ENCODE measurements at regions not wholly inside any gene's neighbourhood (a gene's known extent, or its start where the extent isn't known, plus 50 kb on each side); places are given as distances from the start of the nearest gene placed in this dataset.

GRCh38 chr11:47904808-47905207 is 56.7 kb upstream of the NUP160 start:
- CTCF ChIA-PET: interaction anchor here (0.6 kb wide), 1 partner anchor 32 kb away, joined by 3 read pairs; no protein-coding TSS in a partner anchor
- BruUV-seq (replicated peaks): no TSS peak

GRCh38 chr11:47904048-47904447 is 55.9 kb upstream of the NUP160 start:
- no TSS peak for BruUV-seq (replicated peaks)
- intact Hi-C loops (cut with micrococcal nuclease; ENCODE audit: unreplicated experiment) (no loop called here), in situ Hi-C loops (cut with HindIII; ENCODE audit: low pct_unique_long_range_greater_than_20kb, low sequenced_read_pairs) (no loop called here)
- Histone ChIP-seq H3K4me3 (ENCODE audit: low read depth in 2 of 2, low read length in 2 of 2) (no peak overlapping the region), H3K27me3 (ENCODE audit: control insufficient read depth, insufficient read depth, low read length) (no peaks in the 10 kb centered on the region), H3K4me1 (ENCODE audit: control insufficient read depth, insufficient read depth, low read length) (0 out of 2 replicates have a peak, but pooled peaks cover 3% of the 10 kb centered on the region), H3K9me3 (ENCODE audit: control insufficient read depth, insufficient read depth, low read depth, low read length) (no peaks in the 10 kb centered on the region), H3K27ac (ENCODE audit: low read length) (no peak overlapping the region), H3K36me3 (ENCODE audit: control insufficient read depth, insufficient read depth, low read length) (no peaks in the 10 kb centered on the region)
- DNase-seq (ENCODE audit: low read depth, low spot score) (no peak), ATAC-seq (no peak)
- POLR2A ChIA-PET: interaction anchor here (0.5 kb wide), 1 partner anchor 135 kb away, joined by 4 read pairs; no protein-coding TSS in a partner anchor
- TF ChIP-seq CTCF (IDR thresholded peaks at IDR 0.05): no peak
- TF ChIP-seq TCF7L2 (IDR thresholded peaks at IDR 0.05; ENCODE audit: low read depth, low read length): no peak
- no peak for TF ChIP-seq POLR2AphosphoS5 (IDR thresholded peaks at IDR 0.05; ENCODE audit: low read depth, low read length)
- TF ChIP-seq, protein P1, sequence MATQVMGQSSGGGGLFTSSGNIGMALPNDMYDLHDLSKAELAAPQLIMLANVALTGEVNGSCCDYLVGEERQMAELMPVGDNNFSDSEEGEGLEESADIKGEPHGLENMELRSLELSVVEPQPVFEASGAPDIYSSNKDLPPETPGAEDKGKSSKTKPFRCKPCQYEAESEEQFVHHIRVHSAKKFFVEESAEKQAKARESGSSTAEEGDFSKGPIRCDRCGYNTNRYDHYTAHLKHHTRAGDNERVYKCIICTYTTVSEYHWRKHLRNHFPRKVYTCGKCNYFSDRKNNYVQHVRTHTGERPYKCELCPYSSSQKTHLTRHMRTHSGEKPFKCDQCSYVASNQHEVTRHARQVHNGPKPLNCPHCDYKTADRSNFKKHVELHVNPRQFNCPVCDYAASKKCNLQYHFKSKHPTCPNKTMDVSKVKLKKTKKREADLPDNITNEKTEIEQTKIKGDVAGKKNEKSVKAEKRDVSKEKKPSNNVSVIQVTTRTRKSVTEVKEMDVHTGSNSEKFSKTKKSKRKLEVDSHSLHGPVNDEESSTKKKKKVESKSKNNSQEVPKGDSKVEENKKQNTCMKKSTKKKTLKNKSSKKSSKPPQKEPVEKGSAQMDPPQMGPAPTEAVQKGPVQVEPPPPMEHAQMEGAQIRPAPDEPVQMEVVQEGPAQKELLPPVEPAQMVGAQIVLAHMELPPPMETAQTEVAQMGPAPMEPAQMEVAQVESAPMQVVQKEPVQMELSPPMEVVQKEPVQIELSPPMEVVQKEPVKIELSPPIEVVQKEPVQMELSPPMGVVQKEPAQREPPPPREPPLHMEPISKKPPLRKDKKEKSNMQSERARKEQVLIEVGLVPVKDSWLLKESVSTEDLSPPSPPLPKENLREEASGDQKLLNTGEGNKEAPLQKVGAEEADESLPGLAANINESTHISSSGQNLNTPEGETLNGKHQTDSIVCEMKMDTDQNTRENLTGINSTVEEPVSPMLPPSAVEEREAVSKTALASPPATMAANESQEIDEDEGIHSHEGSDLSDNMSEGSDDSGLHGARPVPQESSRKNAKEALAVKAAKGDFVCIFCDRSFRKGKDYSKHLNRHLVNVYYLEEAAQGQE (IDR thresholded peaks at IDR 0.05; ENCODE audit: insufficient read depth in 1 of 2, low read depth in 2 of 2, low read length in 1 of 2): no peak
- TF ChIP-seq SIN3A (IDR thresholded peaks at IDR 0.05; ENCODE audit: borderline replicate concordance, insufficient read depth, low read depth, low read length): no peak
- CTCF ChIA-PET: no interaction called here

More at GRCh38 chr11:47904808-47905207, 56.7 kb upstream of the NUP160 start:
- intact Hi-C loops (cut with micrococcal nuclease; ENCODE audit: unreplicated experiment) (no loop called here), in situ Hi-C loops (cut with HindIII; ENCODE audit: low pct_unique_long_range_greater_than_20kb, low sequenced_read_pairs) (no loop called here)
- no peaks in the 10 kb centered on the region for H3K36me3 ChIP-seq (ENCODE audit: control insufficient read depth, insufficient read depth, low read length)
- DNase-seq (ENCODE audit: low read depth, low spot score): no peak
- H3K27me3 ChIP-seq (ENCODE audit: control insufficient read depth, insufficient read depth, low read length): no peaks in the 10 kb centered on the region
- no peak for ATAC-seq
- POLR2A ChIA-PET: no interaction called here
- H3K9me3 ChIP-seq (ENCODE audit: control insufficient read depth, insufficient read depth, low read depth, low read length): no peaks in the 10 kb centered on the region
- H3K4me3 ChIP-seq (ENCODE audit: low read depth in 2 of 2, low read length in 2 of 2): no peak overlapping the region
- H3K4me1 ChIP-seq (ENCODE audit: control insufficient read depth, insufficient read depth, low read length): 0 out of 2 replicates have a peak, but pooled peaks cover 3% of the 10 kb centered on the region
- no peak overlapping the region for H3K27ac ChIP-seq (ENCODE audit: low read length)
- TF ChIP-seq CTCF (IDR thresholded peaks at IDR 0.05): no peak
